ENCODE measurements at regions not wholly inside any gene's neighbourhood (a gene's known extent, or its start where the extent isn't known, plus 50 kb on each side); places are given as distances from the start of the nearest gene placed in this dataset.

GRCh38 chr12:114026805-114027204 lies 60.7 kb upstream of the RBM19 start:
- TF ChIP-seq POLR2A (IDR thresholded peaks at IDR 0.05) = no peak
- TF ChIP-seq EP300 (IDR thresholded peaks at IDR 0.05) = no peak
